K562 (cell line): ENCODE measurements at regions not wholly inside any gene's neighbourhood (a gene's known extent, or its start where the extent isn't known, plus 50 kb on each side); places are given as distances from the start of the nearest gene placed in this dataset.

Experiments used
- BACH1 ChIP-seq: fragments of 200-800 bp; sonication (Bioruptor generic); IDR thresholded peaks from 2 replicates; pipeline ENCODE4 v1.6.1; 2016; ENCODE audit warnings: missing genetic modification characterization, missing compliant biosample characterization
- CBX5 ChIP-seq: IDR thresholded peaks from 2 replicates; pipeline ENCODE4 v1.6.1; 2014; ENCODE audit warnings: low read depth, borderline replicate concordance
- CEBPG ChIP-seq, 3 experiments: fragments of 200-800 bp in 1 of 3; sonication (Bioruptor generic) in 1 of 3; sonication (generic) in 1 of 3; formaldehyde crosslinking in 1 of 3; IDR thresholded peaks in 2 of 3; conservative IDR thresholded peaks in 1 of 3; 2 replicates each; pipeline versions ENCODE4 v1.6.1 to v1.8.0; 2016 to 2022; ENCODE audit warnings: missing compliant biosample characterization in 2 of 3, missing genetic modification characterization in 2 of 3, mild to moderate bottlenecking in 1 of 3, missing genetic modification reagents in 1 of 3
- FOXJ3 ChIP-seq: sonication (generic); formaldehyde crosslinking; IDR thresholded peaks from 2 replicates; pipeline ENCODE4 v1.4.0; 2020; ENCODE audit warnings: mild to moderate bottlenecking, missing genetic modification reagents
- FOXP1 ChIP-seq: sonication (generic); formaldehyde crosslinking; IDR thresholded peaks from 2 replicates; pipeline ENCODE4 v1.8.0; 2022; ENCODE audit warnings: mild to moderate bottlenecking, missing genetic modification reagents
- GMEB1 ChIP-seq: fragments of 250-450 bp; sonication (Bioruptor Pico); IDR thresholded peaks from 2 replicates; pipeline ENCODE4 v1.4.0; 2020; ENCODE audit warnings: mild to moderate bottlenecking
- HBP1 ChIP-seq: fragments of 450-650 bp; formaldehyde crosslinking; IDR thresholded peaks from 2 replicates; pipeline ENCODE4 v1.4.0; 2022; ENCODE audit warnings: missing genetic modification characterization
- HDAC1 ChIP-seq, 2 experiments: fragments of 450-650 bp; IDR thresholded peaks; 2 replicates each; pipeline ENCODE4 v1.6.1; 2016 to 2017; ENCODE audit warnings: inconsistent platforms in 1 of 2, mild to moderate bottlenecking in 1 of 2, moderate library complexity in 1 of 2
- HDAC8 ChIP-seq: fragments of 450-650 bp; IDR thresholded peaks from 2 replicates; pipeline ENCODE4 v1.6.1; 2016; ENCODE audit warnings: mild to moderate bottlenecking, missing genetic modification characterization, moderate library complexity, missing compliant biosample characterization
- L3MBTL2 ChIP-seq: fragments of 450-650 bp; IDR thresholded peaks from 2 replicates; pipeline ENCODE4 v1.6.1; 2016; ENCODE audit warnings: mild to moderate bottlenecking, moderate library complexity
- MAFK ChIP-seq: IDR thresholded peaks from 2 replicates; pipeline ENCODE4 v1.6.1; 2011; ENCODE audit warnings: low read length, improper control_type of control experiment
- MITF ChIP-seq: IDR thresholded peaks from 2 replicates; pipeline ENCODE4 v1.6.1; 2014; ENCODE audit warnings: antibody characterized with exemption
- PBX2 ChIP-seq, 2 experiments: IDR thresholded peaks in 1 of 2; conservative IDR thresholded peaks in 1 of 2; 2 replicates each; pipeline ENCODE4 v1.6.1; 2016; ENCODE audit warnings: low read depth in 2 of 2, mild to moderate bottlenecking in 1 of 2, missing compliant biosample characterization in 1 of 2, missing genetic modification characterization in 1 of 2, moderate library complexity in 1 of 2
- SRF ChIP-seq, 2 experiments: fragments of 250-450, 450-650 bp in 1 of 2; sonication (Bioruptor Pico) in 1 of 2; sonication (generic) in 1 of 2; formaldehyde crosslinking; IDR thresholded peaks; 2 replicates each; pipeline versions ENCODE4 v1.5.0 to v1.5.1; 2020 to 2022; ENCODE audit warnings: mild to moderate bottlenecking in 1 of 2, missing genetic modification reagents in 1 of 2
- SRSF3 ChIP-seq: fragments of 200-400 bp; formaldehyde crosslinking; IDR thresholded peaks from 2 replicates; pipeline ENCODE4 v1.6.1; 2016; ENCODE audit warnings: mild to moderate bottlenecking, low read length, moderate library complexity; ENCODE audit not compliant: insufficient read depth
- TAF9B ChIP-seq: fragments of 450-650 bp; IDR thresholded peaks from 2 replicates; pipeline ENCODE4 v1.6.1; 2018; ENCODE audit warnings: mild to moderate bottlenecking; ENCODE audit not compliant: partially characterized antibody
- TRIM24 ChIP-seq, 2 experiments: fragments of 450-650 bp; IDR thresholded peaks; 2 replicates each; pipeline ENCODE4 v1.6.1; 2016
- ZNF133 ChIP-seq: fragments of 250-450 bp; sonication (Bioruptor Pico); IDR thresholded peaks from 2 replicates; pipeline ENCODE4 v1.4.0; 2020; ENCODE audit warnings: mild to moderate bottlenecking
- ZNF584 ChIP-seq: fragments of 200-800 bp; sonication (Bioruptor generic); IDR thresholded peaks from 2 replicates; pipeline ENCODE4 v1.6.1; 2016; ENCODE audit warnings: low read depth, mild to moderate bottlenecking, missing genetic modification characterization, missing compliant biosample characterization

DNA sequence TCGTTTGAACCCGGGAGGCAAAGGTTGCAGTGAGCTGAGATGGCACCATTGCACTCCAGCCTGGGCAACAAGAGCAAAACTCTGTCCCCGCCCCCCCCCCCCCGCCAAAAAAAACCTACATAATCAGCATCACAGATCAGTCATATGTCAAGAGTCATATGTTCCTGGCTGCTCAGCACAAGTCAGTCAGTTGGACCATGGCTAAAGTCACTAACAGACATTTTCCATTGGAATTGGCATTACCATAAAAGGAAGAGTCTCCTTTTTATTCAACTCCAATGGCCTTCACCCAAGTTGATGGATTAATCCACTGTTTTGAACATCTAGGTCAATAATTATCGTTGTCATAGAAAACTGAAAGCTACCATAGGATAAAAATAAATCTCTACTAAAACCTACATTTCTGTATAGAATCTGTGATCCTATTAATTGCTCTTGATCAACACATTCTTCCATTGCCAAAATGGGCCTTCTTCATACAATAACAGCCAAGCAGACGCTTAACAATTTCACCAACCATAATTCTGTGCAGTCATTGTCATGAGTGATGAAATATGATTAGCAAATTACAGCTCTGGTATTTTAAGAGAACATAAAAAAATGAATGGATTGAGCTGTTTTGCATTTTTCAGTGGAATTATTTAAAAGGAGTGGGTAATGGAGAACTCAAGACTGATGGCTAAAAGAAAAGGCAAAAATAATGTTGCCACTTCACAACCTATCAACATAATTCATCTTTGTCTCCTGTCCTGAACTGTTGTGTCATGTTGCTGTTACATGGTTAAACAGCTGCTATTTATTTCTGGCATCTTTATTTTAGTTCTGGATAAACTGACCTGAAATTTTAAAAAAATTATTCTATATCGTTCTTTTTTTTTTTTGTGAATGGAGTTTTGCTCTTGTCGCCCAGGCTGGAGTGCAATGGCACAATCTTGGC lies 555.5 kb upstream of the JARID2 start (continued):
- TF ChIP-seq CEBPG (CRISPR knock-in tag; IDR thresholded peaks at IDR 0.05) = peak; percentile 18; the same call in 1 of the 2 replicates
- TF ChIP-seq CEBPG (tag; conservative IDR thresholded peaks at IDR 0.05 in 1 of 2, IDR thresholded peaks at IDR 0.05 in 1 of 2) = peak; percentile 57 to 78
- TF ChIP-seq L3MBTL2 = peak; percentile 60; the same call in 1 of the 2 replicates
- TF ChIP-seq HBP1 = no peak
- peak in 1 of 2 experiments; percentile 59; a peak in 1 of 4 replicates for TF ChIP-seq SRF (CRISPR knock-in tag; IDR thresholded peaks at IDR 0.05)
- peak; percentile 27; the same call in 1 of the 2 replicates for TF ChIP-seq MAFK
- no peak for TF ChIP-seq FOXJ3 (CRISPR knock-in tag)
- no peak for TF ChIP-seq ZNF584 (CRISPR knock-in tag)
- no peak for TF ChIP-seq PBX2 (CRISPR knock-in tag; IDR thresholded peaks at IDR 0.05; ENCODE audit: low read depth)
- peak; percentile 82 for TF ChIP-seq PBX2 (tag; conservative IDR thresholded peaks at IDR 0.05; ENCODE audit: low read depth)
- no peak for TF ChIP-seq TAF9B
- TF ChIP-seq HDAC1 (IDR thresholded peaks at IDR 0.05) = no peak
- TF ChIP-seq MITF = peak; percentile 77
- no peak for TF ChIP-seq HDAC8 (tag)
- TF ChIP-seq GMEB1 = no peak
- no peak for TF ChIP-seq ZNF133 (CRISPR knock-in tag)
- TF ChIP-seq SRSF3 = no peak
- no peak for TF ChIP-seq CBX5
- no peak for TF ChIP-seq FOXP1
- peak in 1 of 2 experiments; percentile 66; a peak in 2 of 4 replicates for TF ChIP-seq TRIM24 (IDR thresholded peaks at IDR 0.05)
- peak; percentile 55; the same call in 1 of the 2 replicates for TF ChIP-seq BACH1 (tag)
